Liver (tissue), 8 donors: ENCODE measurements at regions not wholly inside any gene's neighbourhood (a gene's known extent, or its start where the extent isn't known, plus 50 kb on each side); places are given as distances from the start of the nearest gene placed in this dataset.

Experiments used
- DNase-seq: peaks from one replicate; pipeline ENCODE4 v3.0.0-alpha.2; 2017; ENCODE audit warnings: low spot score
- H3K27ac ChIP-seq, 2 donors: one replicate each; pipeline ENCODE4 v1.7.0; 2013; ENCODE audit warnings: inconsistent platforms in 2 of 2, low read length in 2 of 2, control low read depth in 1 of 2, low read depth in 1 of 2, mild to moderate bottlenecking in 1 of 2
- H3K27me3 ChIP-seq, 4 donors: one replicate each; pipeline versions ENCODE4 v1.6.1 to v1.7.0; 2013; ENCODE audit warnings: low read length in 3 of 4, inconsistent platforms in 1 of 4, mild to moderate bottlenecking in 1 of 4, moderate library complexity in 1 of 4; ENCODE audit not compliant: control insufficient read depth in 4 of 4, insufficient read depth in 4 of 4
- H3K36me3 ChIP-seq, 4 donors: one replicate each; pipeline versions ENCODE4 v1.6.1 to v1.7.0; 2013; ENCODE audit warnings: low read length in 3 of 4, mild to moderate bottlenecking in 3 of 4, low read depth in 1 of 4, moderate library complexity in 1 of 4; ENCODE audit not compliant: control insufficient read depth in 4 of 4, insufficient read depth in 3 of 4
- H3K4me1 ChIP-seq, 4 donors: one replicate each; pipeline versions ENCODE4 v1.6.1 to v1.7.0; 2013; ENCODE audit warnings: low read length in 3 of 4, mild to moderate bottlenecking in 3 of 4, moderate library complexity in 1 of 4; ENCODE audit not compliant: control insufficient read depth in 4 of 4, insufficient read depth in 4 of 4
- H3K4me3 ChIP-seq, 3 donors: one replicate each; pipeline versions ENCODE4 v1.6.1 to v1.7.0; 2013; ENCODE audit warnings: low read length in 3 of 3, control low read depth in 1 of 3, low read depth in 1 of 3, mild to moderate bottlenecking in 1 of 3
- H3K9ac ChIP-seq, 2 donors: one replicate each; pipeline ENCODE4 v1.7.0; 2013; ENCODE audit warnings: low read length in 2 of 2, mild to moderate bottlenecking in 2 of 2, moderate library complexity in 2 of 2, control low read depth in 1 of 2, low read depth in 1 of 2
- H3K9me3 ChIP-seq, 4 donors: one replicate each; pipeline versions ENCODE4 v1.6.1 to v1.7.0; 2013; ENCODE audit warnings: low read length in 3 of 4; ENCODE audit not compliant: control insufficient read depth in 4 of 4
- ATF3 ChIP-seq: IDR thresholded peaks from 2 replicates; pipeline ENCODE4 v1.6.1; 2016; ENCODE audit warnings: antibody characterized with exemption
- CTCF ChIP-seq: fragments of 150-350 bp; IDR thresholded peaks from 2 replicates; pipeline ENCODE4 v1.5.1; 2017; ENCODE audit warnings: improper control_type of control experiment, low read depth, low read length; ENCODE audit not compliant: missing input control
- EGR1 ChIP-seq, 2 donors: IDR thresholded peaks; 2 replicates each; pipeline ENCODE4 v1.6.1; 2016 to 2018; ENCODE audit warnings: antibody characterized with exemption in 2 of 2, low read depth in 2 of 2
- FOXA1 ChIP-seq: IDR thresholded peaks from 2 replicates; pipeline ENCODE4 v1.6.1; 2016; ENCODE audit warnings: antibody characterized with exemption
- FOXA2 ChIP-seq: IDR thresholded peaks from 2 replicates; pipeline ENCODE4 v1.6.1; 2016; ENCODE audit warnings: antibody characterized with exemption
- GABPA ChIP-seq, 2 donors: IDR thresholded peaks in 1 of 2; conservative IDR thresholded peaks in 1 of 2; 2 replicates each; pipeline ENCODE4 v1.6.1; 2016; ENCODE audit warnings: antibody characterized with exemption in 2 of 2, mild to moderate bottlenecking in 1 of 2, moderate library complexity in 1 of 2
- HNF4A ChIP-seq, 2 donors: conservative IDR thresholded peaks; 2 replicates each; pipeline ENCODE4 v1.6.1; 2016; ENCODE audit warnings: antibody characterized with exemption in 2 of 2, mild to moderate bottlenecking in 2 of 2
- HNF4G ChIP-seq: IDR thresholded peaks from 2 replicates; pipeline ENCODE4 v1.6.1; 2016; ENCODE audit warnings: antibody characterized with exemption
- JUND ChIP-seq, 2 donors: IDR thresholded peaks; 2 replicates each; pipeline ENCODE4 v1.6.1; 2016; ENCODE audit warnings: antibody characterized with exemption in 2 of 2
- MAX ChIP-seq: IDR thresholded peaks from 2 replicates; pipeline ENCODE4 v1.6.1; 2016; ENCODE audit warnings: antibody characterized with exemption
- NR2F2 ChIP-seq: IDR thresholded peaks from 2 replicates; pipeline ENCODE4 v1.6.1; 2016; ENCODE audit warnings: antibody characterized with exemption
- RAD21 ChIP-seq, 2 donors: IDR thresholded peaks; 2 replicates each; pipeline ENCODE4 v1.6.1; 2016; ENCODE audit warnings: antibody characterized with exemption in 2 of 2, mild to moderate bottlenecking in 2 of 2
- REST ChIP-seq: IDR thresholded peaks from 2 replicates; pipeline ENCODE4 v1.6.1; 2016; ENCODE audit warnings: antibody characterized with exemption, mild to moderate bottlenecking
- RXRA ChIP-seq, 2 donors: IDR thresholded peaks; 2 replicates each; pipeline ENCODE4 v1.6.1; 2017 to 2018; ENCODE audit warnings: antibody characterized with exemption in 2 of 2, mild to moderate bottlenecking in 1 of 2
- SP1 ChIP-seq: IDR thresholded peaks from 2 replicates; pipeline ENCODE4 v1.6.1; 2018; ENCODE audit warnings: antibody characterized with exemption, mild to moderate bottlenecking
- TAF1 ChIP-seq: conservative IDR thresholded peaks from 2 replicates; pipeline ENCODE4 v1.6.1; 2016; ENCODE audit warnings: antibody characterized with exemption, mild to moderate bottlenecking
- YY1 ChIP-seq: IDR thresholded peaks from 2 replicates; pipeline ENCODE4 v1.6.1; 2016; ENCODE audit warnings: antibody characterized with exemption, mild to moderate bottlenecking
- ZBTB33 ChIP-seq: IDR thresholded peaks from 2 replicates; pipeline ENCODE4 v1.6.1; 2016; ENCODE audit warnings: antibody characterized with exemption
- WGBS: extraction: QIAGEN DNeasy Blood & Tissue Kit; methylation state at CpG from one replicate; pipeline ENCODE4 v1.1.7; 2013; 5-methylcytosine and 5-hydroxymethylcytosine counted together
- donor health status: healthy.
- donor health status: healthy.
- donor health status: healthy.
- donor health status: healthy.
- donor health status: healthy.

GRCh38 chr2:83742117-83742782, 716.8 kb downstream of the SUCLG1 start:
- Histone ChIP-seq H3K27ac (no peak overlapping the region), H3K9ac (no peak overlapping the region), H3K36me3 (no peaks in the 10 kb centered on the region), H3K27me3 (no peaks in the 10 kb centered on the region), H3K4me1 (no peaks in the 10 kb centered on the region), H3K9me3 (peaks cover 2 to 8% (median 6%) of the 10 kb centered on the region in 4 donors), H3K4me3 (no peak overlapping the region)
- no peak for DNase-seq
- no peak for TF ChIP-seq ZBTB33
- no peak for TF ChIP-seq FOXA1
- no peak for TF ChIP-seq NR2F2
- no peak for TF ChIP-seq EGR1 (IDR thresholded peaks at IDR 0.05; ENCODE audit: low read depth in 2 of 2)
- TF ChIP-seq MAX, result no peak
- TF ChIP-seq RXRA (IDR thresholded peaks at IDR 0.05), result no peak
- TF ChIP-seq YY1, result no peak
- no peak for TF ChIP-seq CTCF
- TF ChIP-seq GABPA (IDR thresholded peaks at IDR 0.05 in 1 of 2, conservative IDR thresholded peaks at IDR 0.05 in 1 of 2), result no peak
- no peak for TF ChIP-seq ATF3
- TF ChIP-seq HNF4A (conservative IDR thresholded peaks at IDR 0.05), result no peak
- no peak for TF ChIP-seq TAF1
- TF ChIP-seq FOXA2, result no peak
- TF ChIP-seq RAD21 (IDR thresholded peaks at IDR 0.05), result no peak
- TF ChIP-seq REST, result no peak
- TF ChIP-seq SP1, result no peak
- no peak for TF ChIP-seq HNF4G
- no peak for TF ChIP-seq JUND (IDR thresholded peaks at IDR 0.05)
- 43% methylated on average over 2 of the region's 2 CpGs for WGBS
